ENCODE measurements at regions not wholly inside any gene's neighbourhood (a gene's known extent, or its start where the extent isn't known, plus 50 kb on each side); places are given as distances from the start of the nearest gene placed in this dataset.

DNA sequence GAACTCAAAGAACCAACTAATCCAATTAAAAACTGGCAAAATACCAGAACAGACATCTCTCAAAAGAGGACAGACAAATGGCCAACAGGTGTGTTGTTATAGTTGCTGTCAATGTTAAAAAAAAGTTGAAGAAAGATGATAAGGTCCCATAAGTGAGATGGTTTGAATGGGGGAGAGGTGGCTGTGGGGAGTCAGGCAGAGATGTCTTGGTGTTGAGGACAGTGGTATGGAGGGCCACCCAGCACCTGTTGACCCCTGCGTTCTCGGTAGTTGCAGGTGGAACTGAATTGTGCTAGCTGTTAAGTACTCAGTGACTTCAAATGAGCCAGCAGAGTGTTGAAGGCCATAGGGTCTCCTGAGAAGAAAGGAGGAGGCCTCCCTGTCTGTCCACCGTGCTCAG is 55.9 kb upstream of the PITX1 start:
- TF ChIP-seq, protein P1, sequence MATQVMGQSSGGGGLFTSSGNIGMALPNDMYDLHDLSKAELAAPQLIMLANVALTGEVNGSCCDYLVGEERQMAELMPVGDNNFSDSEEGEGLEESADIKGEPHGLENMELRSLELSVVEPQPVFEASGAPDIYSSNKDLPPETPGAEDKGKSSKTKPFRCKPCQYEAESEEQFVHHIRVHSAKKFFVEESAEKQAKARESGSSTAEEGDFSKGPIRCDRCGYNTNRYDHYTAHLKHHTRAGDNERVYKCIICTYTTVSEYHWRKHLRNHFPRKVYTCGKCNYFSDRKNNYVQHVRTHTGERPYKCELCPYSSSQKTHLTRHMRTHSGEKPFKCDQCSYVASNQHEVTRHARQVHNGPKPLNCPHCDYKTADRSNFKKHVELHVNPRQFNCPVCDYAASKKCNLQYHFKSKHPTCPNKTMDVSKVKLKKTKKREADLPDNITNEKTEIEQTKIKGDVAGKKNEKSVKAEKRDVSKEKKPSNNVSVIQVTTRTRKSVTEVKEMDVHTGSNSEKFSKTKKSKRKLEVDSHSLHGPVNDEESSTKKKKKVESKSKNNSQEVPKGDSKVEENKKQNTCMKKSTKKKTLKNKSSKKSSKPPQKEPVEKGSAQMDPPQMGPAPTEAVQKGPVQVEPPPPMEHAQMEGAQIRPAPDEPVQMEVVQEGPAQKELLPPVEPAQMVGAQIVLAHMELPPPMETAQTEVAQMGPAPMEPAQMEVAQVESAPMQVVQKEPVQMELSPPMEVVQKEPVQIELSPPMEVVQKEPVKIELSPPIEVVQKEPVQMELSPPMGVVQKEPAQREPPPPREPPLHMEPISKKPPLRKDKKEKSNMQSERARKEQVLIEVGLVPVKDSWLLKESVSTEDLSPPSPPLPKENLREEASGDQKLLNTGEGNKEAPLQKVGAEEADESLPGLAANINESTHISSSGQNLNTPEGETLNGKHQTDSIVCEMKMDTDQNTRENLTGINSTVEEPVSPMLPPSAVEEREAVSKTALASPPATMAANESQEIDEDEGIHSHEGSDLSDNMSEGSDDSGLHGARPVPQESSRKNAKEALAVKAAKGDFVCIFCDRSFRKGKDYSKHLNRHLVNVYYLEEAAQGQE (IDR thresholded peaks at IDR 0.05; ENCODE audit: insufficient read depth in 1 of 2, low read depth in 2 of 2, low read length in 2 of 2): no peak
- no peak for TF ChIP-seq FOXP2 (optimal IDR thresholded peaks at IDR 0.05; ENCODE audit: borderline replicate concordance, extremely low read depth, extremely low read length, insufficient read depth)

DNA sequence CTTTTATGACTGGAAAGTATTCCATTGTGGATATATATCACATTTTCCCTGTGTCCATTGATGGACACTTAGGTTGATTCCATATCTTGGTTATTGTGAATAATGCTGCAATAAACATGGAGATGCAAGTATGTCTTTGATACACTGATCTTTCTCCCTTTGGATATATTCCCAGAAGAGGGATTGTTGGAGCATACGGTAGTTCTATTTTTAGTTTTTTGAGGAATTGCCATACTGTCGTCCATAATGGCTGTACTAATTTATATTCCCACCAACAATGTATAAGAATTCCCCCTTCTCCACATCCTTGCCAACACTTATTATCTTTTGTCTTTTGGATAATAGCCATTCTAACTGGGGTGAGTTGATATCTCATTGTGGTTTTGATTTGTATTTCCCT is 54.9 kb upstream of the PITX1 start:
- TF ChIP-seq, protein P1 (IDR thresholded peaks at IDR 0.05; ENCODE audit: insufficient read depth in 1 of 2, low read depth in 2 of 2, low read length in 2 of 2): no peak
- no peak for TF ChIP-seq FOXP2 (optimal IDR thresholded peaks at IDR 0.05; ENCODE audit: borderline replicate concordance, extremely low read depth, extremely low read length, insufficient read depth)
- no peak for TF ChIP-seq POLR2AphosphoS5 (IDR thresholded peaks at IDR 0.05; ENCODE audit: low read depth, low read length)
- TF ChIP-seq TAF1 (IDR thresholded peaks at IDR 0.05; ENCODE audit: borderline replicate concordance, insufficient read depth, low read length): no peak
- TF ChIP-seq SIN3A (IDR thresholded peaks at IDR 0.05; ENCODE audit: borderline replicate concordance, insufficient read depth, low read length): no peak

DNA sequence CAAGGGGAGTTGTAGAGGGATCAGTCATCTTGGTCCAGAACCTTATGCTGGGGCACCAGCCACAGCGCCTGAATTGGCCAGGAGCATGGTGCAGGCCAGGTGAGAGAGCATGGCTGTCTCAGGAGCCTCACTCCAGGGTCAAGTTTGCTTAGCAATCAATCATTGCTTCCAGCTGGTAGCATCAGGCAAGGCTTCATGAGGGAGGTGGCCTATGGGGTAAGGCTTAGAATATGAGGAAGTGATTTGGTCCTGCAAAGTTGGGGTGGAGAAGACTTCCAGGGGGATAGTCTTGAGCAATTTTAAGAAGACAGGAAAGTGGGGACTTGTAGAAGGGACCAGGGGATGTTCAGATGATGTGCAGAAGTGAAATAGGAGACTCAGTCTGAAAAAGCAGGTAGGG is 53.9 kb upstream of the PITX1 start:
- TF ChIP-seq FOXP2 (optimal IDR thresholded peaks at IDR 0.05; ENCODE audit: borderline replicate concordance, extremely low read depth, extremely low read length, insufficient read depth) (no peak), SIN3A (IDR thresholded peaks at IDR 0.05; ENCODE audit: borderline replicate concordance, insufficient read depth, low read length) (no peak), POLR2AphosphoS5 (IDR thresholded peaks at IDR 0.05; ENCODE audit: low read depth, low read length) (no peak)
- TF ChIP-seq, protein P1 (IDR thresholded peaks at IDR 0.05; ENCODE audit: insufficient read depth in 1 of 2, low read depth in 2 of 2, low read length in 2 of 2): no peak

DNA sequence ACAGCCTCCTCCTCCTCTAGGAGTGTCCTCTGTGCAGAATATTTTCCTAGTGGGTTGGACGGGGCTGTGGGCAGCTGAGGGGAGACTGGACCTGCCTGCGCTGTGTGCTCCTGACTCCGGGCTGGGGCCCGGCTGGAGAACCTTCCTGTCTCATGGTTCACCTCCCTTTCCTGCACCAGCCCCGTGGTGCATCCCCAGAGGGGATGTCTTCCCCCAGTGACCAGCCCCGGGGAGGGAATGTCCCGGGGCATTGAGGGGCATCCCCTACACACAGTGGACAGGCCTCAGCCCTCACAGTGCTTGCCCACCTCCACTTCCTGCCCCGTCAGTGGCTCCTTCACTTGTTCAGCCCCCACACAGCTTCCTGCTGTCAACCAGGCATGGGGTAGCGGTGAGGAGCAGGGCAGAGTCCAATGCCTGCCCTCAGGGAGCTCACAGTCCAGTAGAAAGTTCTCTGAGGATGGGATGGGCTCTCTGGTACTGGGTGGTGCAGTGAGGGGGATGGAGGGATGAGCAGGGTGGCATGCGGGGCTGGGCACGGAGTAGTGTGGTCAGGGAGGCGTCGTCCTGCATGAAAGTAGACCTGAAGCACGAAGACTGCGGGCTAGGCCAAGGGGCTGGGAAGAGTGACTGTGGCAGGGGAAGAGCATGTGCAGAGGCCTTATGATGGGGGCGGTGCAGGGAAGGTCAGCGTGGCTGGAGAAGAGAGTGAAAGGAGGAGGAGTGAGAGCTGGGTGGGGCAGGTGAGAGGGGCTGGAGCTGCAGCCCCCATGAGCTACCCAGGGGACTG is 52.1 kb upstream of the PITX1 start:
- TF ChIP-seq SIN3A (IDR thresholded peaks at IDR 0.05; ENCODE audit: borderline replicate concordance, insufficient read depth, low read length) (no peak), POLR2AphosphoS5 (IDR thresholded peaks at IDR 0.05; ENCODE audit: low read depth, low read length) (no peak), TAF1 (IDR thresholded peaks at IDR 0.05; ENCODE audit: borderline replicate concordance, insufficient read depth, low read length) (no peak)

DNA sequence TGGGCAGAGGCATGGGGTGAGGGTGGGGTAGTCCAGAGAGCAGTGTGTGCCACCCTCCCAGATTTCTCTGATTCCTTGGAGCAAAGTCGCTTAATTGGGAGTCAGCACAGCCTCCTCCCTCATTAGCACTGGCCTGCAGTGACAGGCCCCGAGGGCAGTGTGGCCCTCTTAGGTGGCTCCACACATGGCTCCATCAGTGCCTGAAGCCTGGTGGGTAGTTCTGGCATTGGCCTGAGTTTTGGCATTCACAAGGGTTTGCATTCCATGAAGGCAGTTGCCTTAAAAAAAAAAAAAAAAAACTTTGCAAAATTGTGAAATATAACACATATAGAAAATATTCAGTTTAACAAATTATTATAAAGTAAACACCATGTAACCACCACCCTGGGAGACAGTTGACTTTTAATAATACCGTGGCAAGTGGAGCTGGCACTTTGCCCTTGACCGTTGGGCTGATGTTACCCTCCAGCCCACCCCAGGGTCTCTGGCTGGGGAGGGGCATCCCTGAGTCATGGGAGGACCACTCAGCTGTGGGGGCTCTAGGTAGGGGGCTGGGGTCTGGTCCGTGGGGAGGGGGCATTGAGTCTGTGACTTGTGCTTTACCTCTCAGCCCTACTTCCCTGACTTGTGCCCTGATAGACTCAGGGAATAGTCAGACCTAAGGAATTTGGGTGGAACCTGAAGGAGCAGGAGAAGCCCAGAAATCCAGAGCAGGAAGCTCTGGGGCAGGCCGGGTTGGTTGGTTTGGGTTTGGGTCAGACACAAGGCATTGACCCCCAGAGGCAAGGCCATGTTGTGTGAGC is 51.3 kb upstream of the PITX1 start:
- TF ChIP-seq SIN3A (IDR thresholded peaks at IDR 0.05; ENCODE audit: borderline replicate concordance, insufficient read depth, low read length) (no peak), FOXP2 (optimal IDR thresholded peaks at IDR 0.05; ENCODE audit: borderline replicate concordance, extremely low read depth, extremely low read length, insufficient read depth) (no peak), POLR2AphosphoS5 (IDR thresholded peaks at IDR 0.05; ENCODE audit: low read depth, low read length) (no peak), TAF1 (IDR thresholded peaks at IDR 0.05; ENCODE audit: borderline replicate concordance, insufficient read depth, low read length) (no peak)
- TF ChIP-seq, protein P1 (IDR thresholded peaks at IDR 0.05; ENCODE audit: insufficient read depth in 1 of 2, low read depth in 2 of 2, low read length in 2 of 2): no peak
